ENCODE measurements at regions not wholly inside any gene's neighbourhood (a gene's known extent, or its start where the extent isn't known, plus 50 kb on each side); places are given as distances from the start of the nearest gene placed in this dataset.
"Not testable (repeated sequence)": the region's sequence is repeated elsewhere in the genome, so short reads cannot be mapped to it uniquely, and the experiment has no call there.

- no peak for DNase-seq
These were observed 121.8 kb upstream of the SEM1 start for GRCh38 chr7:96831446-96831845.

DNA sequence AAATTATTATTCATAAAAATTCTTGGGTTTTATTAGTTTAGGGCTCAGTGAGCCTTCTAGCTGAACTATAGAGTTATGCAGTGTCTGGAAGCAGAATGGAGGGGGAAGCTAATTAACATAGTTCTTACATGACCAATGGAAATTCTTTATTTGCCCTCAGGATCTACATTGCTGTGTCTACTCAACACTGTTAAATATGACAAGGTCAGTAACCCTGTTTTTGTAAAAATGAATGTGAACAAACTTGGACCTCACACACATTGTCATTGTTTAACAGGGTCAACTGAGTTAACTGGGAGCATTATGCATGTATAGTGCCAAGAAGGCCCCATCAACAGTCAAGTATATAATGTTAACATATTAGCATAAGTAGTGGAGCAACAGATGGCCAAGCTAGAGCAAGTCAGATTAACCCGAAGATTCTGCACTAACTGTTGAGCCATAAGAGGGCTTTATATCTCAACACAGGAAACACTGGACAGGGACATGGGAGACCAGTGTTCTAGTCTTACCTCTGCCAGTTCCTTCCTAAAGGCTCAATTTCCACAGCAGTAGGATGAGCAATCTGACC lies 122.5 kb upstream of the SEM1 start:
- DNase-seq = no peak

GRCh38 chr7:96833676-96834453 lies 124.2 kb upstream of the SEM1 start:
- no peak for DNase-seq

DNA sequence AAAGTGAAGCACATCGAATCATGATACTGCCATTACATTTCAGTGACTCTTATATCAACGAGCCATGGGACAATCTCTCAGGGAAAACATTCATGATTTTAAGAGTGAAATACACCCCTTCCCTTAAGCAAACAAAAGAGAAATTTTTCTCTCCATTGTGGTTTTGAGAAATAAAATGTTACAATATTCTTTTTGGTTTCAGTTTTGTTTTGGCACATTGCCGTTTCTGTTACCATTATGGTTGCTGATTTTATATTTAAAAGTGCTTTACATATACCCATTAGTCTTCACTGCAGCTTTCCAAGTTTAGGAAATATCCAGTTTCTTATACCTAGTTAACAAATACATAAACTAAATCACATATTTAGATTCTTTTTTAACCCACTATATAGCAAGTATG lies 126.8 kb upstream of the SEM1 start:
- DNase-seq = no peak

DNA sequence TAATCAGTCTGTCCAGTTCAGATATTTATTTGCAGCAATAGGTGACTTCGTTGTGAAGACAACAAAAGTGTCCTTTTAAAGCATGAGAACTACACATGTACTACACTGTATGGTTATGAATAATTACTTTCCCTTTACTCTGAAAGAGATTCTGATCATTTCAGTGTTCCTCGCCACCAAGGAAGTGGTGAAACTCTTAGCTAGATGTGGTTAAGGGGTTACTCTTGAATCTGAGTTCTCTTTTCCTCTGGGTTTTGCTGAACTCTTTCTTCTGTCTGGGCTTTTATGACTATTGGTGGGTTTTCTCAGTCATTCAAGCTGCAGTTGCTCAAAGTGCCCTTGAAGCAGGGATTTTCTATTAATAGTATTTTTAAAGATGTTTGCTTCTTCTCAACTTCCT lies 127.9 kb upstream of the SEM1 start:
- DNase-seq = no peak

DNA sequence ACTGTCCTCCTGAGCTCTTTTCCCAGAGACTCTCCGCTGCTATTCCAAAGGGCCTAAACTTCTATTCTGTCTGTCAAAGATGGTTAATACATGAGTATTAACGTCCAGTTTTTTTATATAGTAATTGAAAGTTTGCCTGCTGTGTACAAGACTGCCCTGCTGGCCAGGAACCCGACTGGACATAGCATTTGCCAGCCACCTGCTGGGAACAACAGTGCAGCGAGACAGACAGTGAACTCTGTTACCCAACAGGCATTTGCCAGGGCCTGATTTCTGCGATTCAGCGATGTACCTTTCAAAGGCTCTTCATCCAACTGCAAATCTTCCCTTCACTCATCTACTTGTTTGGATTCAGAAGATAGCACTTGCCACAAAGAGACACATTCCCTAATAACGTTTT lies 128.8 kb upstream of the SEM1 start:
- no peak for DNase-seq

GRCh38 chr7:96855139-96855538 lies 145.5 kb upstream of the SEM1 start:
- DNase-seq = no peak

DNA sequence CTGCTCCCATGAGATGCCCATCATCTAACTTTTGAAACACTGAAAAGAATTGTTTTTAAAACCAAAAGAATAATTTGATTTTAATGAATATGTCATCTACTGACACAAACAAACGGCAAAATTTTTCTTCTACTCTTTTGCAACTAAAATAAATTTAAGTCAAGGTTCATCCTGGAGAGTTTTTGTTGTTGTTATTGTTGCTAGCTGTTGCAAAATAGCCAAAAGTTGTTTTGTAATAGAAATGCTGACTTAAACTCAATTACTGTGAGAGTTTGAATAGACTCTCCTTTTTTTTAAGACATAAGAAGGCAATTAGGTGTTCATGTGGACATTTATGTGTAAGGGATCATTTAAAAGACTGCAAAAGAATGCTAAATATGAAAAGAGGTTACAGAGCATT lies 146.0 kb upstream of the SEM1 start:
- no peak for DNase-seq

GRCh38 chr7:96869538-96869937 lies 135.8 kb upstream of the DLX6 start:
- DNase-seq = no peak

DNA sequence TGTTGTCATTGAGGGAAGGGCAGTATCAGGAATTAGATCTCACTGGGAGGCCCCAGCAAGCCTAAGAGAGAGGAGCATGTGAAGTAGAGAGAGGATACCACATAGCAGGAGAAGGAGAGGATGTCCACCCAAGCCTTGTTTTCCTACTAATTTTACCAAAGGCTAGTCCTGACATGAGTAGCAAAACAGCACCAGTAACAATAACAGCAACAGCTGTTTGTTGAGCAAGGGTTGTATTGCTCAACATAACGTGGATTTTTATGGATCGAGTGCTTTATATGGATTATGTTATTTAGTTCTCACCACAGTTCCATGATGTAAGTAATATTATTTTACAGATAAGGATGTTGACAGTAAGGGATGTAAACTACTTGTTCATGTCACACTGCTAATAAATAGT lies 135.2 kb upstream of the DLX6 start:
- DNase-seq = no peak

DNA sequence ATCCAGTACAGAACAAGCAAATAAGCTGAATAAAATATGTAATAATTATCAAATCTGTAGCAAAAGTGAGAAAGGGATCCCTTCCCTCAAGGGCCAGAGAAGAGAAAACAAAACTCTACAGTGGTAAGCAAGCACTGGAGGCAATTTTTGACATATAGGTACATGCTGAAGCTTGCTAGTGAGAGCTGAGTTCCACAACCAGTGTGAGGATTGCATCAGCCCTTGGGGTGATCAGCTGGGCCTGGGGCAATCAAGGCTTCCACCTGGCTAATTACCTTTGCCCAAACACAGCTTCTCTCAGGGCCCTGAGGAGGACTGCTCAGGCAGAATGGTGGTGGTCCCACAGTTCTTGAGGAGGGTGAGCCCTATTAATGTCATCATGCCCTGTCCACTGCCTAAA lies 134.4 kb upstream of the DLX6 start:
- DNase-seq = no peak

- no peak for DNase-seq
These were observed 117.9 kb upstream of the DLX6 start for GRCh38 chr7:96887426-96887825.

DNA sequence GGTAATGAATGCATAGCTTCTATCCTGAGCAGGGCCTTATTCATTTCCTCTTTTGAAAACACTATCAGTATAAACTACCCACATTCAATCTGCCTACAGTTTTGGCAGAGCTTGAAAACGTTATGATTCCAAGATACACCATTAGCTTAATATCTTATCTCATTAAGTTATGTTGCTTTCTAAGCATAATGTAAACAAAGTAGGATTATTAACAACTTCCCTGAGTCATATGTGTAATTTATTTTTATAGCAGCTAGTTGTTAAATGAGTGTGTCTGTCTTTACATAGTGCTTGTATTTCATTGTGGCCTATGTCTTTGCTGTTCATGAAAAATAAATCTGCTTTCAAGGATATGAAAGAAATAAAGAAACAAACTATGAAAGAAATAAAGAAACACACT lies 106.2 kb upstream of the DLX6 start:
- no peak for DNase-seq

GRCh38 chr7:96901822-96902445 lies 103.4 kb upstream of the DLX6 start:
- DNase-seq = no peak

GRCh38 chr7:96903906-96904305 lies 101.4 kb upstream of the DLX6 start:
- no peak for DNase-seq

DNA sequence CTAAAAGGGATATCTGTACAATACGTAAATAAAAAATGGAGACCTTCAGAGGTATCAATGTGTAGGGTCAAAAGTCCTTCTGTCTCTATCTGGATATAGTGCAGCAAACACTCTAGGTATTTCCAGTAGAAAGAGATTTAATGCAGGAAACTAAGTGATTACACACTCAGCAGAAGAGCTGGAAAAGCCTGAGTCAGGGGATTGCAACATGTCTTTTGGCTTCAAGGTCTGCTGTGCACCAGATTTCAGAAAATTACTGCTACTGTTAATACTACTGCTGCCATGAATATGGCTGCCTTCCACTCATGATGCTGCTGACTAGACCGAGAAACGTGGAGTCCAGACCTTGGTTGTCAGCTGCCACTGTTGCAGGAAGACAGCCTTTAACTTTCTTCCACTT lies 94.9 kb upstream of the DLX6 start:
- no peak for DNase-seq

GRCh38 chr7:96915029-96915428 lies 90.3 kb upstream of the DLX6 start:
- no peak for DNase-seq

- DNase-seq = no peak
These were observed 85.3 kb upstream of the DLX6 start for GRCh38 chr7:96920064-96920463.

DNA sequence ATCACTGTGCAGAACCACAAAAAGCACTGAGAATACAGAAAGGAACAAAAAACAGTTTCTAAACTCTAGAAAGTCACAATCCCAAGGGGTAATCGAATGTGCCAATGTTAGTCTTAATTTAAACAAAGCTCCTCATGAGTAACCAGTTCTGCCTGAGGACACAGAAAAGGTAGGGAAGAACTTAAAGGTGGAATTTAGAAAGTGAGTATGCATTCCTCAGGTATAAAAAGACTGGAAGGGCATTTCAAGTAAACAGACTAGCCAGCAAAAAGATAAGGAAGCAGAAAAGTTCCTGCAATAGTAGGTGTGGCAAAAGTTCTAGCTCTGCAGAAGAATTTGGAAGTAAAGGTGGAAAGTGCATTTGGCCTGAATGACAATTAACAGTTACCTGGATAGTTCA lies 84.6 kb upstream of the DLX6 start:
- DNase-seq = no peak

DNA sequence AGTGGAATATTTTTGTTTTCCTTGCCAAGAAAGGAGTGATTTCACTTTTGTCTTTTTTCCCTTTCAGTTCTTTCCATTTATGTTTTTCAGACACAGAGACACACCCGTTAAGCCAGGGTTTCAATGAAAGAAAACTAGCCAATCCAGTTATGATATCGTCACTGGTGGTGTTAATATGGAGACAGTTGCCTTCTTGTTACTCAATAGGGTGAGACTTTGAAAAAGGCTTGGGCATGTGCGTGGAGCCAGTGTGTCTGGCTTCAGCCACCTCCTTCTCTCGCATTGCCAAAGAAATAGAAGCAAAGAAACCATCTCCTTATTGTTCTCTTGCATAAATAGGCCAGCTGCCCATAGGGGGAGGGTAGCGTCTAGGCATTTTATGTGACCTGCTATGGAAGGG lies 84.1 kb upstream of the DLX6 start:
- DNase-seq = no peak

DNA sequence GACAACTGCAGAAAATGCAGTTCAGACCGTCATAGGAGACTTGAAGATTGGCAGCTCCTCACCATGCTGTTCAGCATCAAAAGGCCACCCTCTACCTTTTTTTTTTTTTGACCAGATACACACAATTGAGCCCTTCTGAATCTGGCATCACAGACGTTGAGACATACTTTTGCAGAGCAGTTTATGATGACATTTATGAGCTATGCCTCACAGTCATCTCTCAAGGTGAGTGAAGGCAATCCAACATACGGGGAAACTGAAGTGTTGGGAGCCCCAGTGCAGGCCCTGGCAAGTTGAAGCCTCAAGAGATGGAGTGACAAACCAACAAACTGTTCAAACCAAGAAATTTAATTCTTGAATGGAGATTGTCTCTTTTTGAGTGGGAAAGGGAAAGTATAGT lies 83.6 kb upstream of the DLX6 start:
- no peak for DNase-seq

- DNase-seq = not testable (repeated sequence)
These were observed 82.0 kb upstream of the DLX6 start for GRCh38 chr7:96923345-96923744.

GRCh38 chr7:96927131-96927530 lies 78.2 kb upstream of the DLX6 start:
- DNase-seq = no peak

DNA sequence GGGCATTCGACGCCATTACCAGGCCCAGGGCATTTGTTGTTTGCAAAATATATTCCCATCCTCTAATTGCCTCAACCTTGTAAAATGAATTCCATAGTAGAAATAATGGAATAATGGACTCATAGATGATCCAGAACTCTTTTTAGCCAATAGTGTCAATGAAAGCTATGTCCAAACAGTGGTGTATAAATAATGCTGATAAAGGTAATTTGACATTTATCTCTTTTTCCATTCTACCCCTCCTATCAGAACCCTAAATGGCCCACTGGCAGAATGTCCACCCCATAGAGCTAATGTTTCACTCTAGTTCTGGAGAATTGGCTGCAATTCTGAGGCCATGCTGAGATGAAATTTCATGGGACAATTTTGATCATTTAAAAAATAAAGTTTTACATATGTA lies 76.4 kb upstream of the DLX6 start:
- DNase-seq = no peak

DNA sequence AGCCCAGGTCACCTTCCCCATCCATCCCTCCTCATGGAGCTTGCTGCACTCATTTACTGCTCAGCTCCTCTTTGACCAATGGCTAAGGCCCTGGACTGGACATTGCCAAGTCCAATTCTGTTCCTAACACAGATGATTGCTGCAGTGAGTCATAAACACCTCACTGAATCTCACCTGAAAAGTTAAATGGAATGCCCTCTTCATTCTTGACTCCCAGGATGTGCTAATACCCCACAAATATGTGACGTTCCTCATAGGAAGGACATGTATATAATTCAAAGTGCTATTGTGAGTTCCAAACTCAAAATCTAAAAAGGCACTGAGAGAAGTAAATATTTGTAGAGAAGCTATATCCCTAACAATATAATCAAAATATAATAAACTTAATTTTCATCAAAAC lies 73.5 kb upstream of the DLX6 start:
- no peak for DNase-seq

Measured in left hindlimb (tissue), 1 donor.